PC-3 (cell line): ENCODE measurements at regions not wholly inside any gene's neighbourhood (a gene's known extent, or its start where the extent isn't known, plus 50 kb on each side); places are given as distances from the start of the nearest gene placed in this dataset.

ENCODE experiments used
- ATAC-seq: fragments of 200-7000 bp; cut with Tn5 transposase; 2 replicates; pipeline ENCODE4 v1.9.1; 2020; ENCODE audit warnings: mild to moderate bottlenecking, moderate library complexity
- BruUV-seq: library from RNA; stranded (reverse); fragments of 400-500 nt; replicated peaks from 2 replicates; lab custom pipeline; 2021; lab: Mats Ljungman, UMichigan
- CTCF ChIA-PET: fragments of 300-600 bp; sonication (Branson Sonifier 250); formaldehyde crosslinking; loops from one replicate; lab custom pipeline; 2022; ENCODE audit warnings: antibody characterized with exemption; lab: Charles Lee
- POLR2A ChIA-PET: fragments of 300-600 bp; sonication (Branson Sonifier 250); formaldehyde crosslinking; loops from one replicate; lab custom pipeline; 2022; ENCODE audit warnings: antibody characterized with exemption; ENCODE audit not compliant: unreplicated experiment; lab: Charles Lee
- DNase-seq: peaks from one replicate; pipeline ENCODE4 v3.0.0-alpha.2; 2015
- H2AFZ ChIP-seq: fragments of 300-600 bp; sonication (generic); 2 replicates; pipeline ENCODE4 v1.6.0; 2016; ENCODE audit warnings: antibody characterized with exemption, low read length
- H3F3A ChIP-seq: fragments of 300-600 bp; sonication (generic); one replicate; pipeline ENCODE4 v1.6.0; 2017; ENCODE audit warnings: antibody characterized with exemption, low read length, control low read depth, mild to moderate bottlenecking; ENCODE audit not compliant: unreplicated experiment
- H3K27ac ChIP-seq: fragments of 300-600 bp; sonication (generic); 2 replicates; pipeline ENCODE4 v1.5.1; 2016; ENCODE audit warnings: mild to moderate bottlenecking, low read length
- H3K27me3 ChIP-seq: fragments of 300-600 bp; sonication (generic); 2 replicates; pipeline ENCODE4 v1.6.1; 2016; ENCODE audit warnings: low read length, mixed read lengths
- H3K36me3 ChIP-seq: fragments of 300-600 bp; sonication (generic); 2 replicates; pipeline ENCODE4 v1.6.1; 2016; ENCODE audit warnings: low read depth, mixed run types, low read length, mixed read lengths
- H3K4me1 ChIP-seq: fragments of 300-600 bp; sonication (generic); 2 replicates; pipeline ENCODE4 v1.5.1; 2016; ENCODE audit warnings: low read length; ENCODE audit not compliant: insufficient read depth
- H3K4me2 ChIP-seq: fragments of 300-600 bp; sonication (generic); 2 replicates; pipeline ENCODE4 v1.6.0; 2016; ENCODE audit warnings: low read length
- H3K4me3 ChIP-seq: fragments of 300-600 bp; sonication (generic); 2 replicates; pipeline ENCODE4 v1.5.1; 2016; ENCODE audit warnings: mild to moderate bottlenecking, low read length, mixed read lengths
- H3K79me2 ChIP-seq: fragments of 300-600 bp; sonication (generic); 2 replicates; pipeline ENCODE4 v1.6.1; 2017; ENCODE audit warnings: low read length, mixed read lengths
- H3K9ac ChIP-seq: fragments of 300-600 bp; sonication (generic); 2 replicates; pipeline ENCODE4 v1.6.0; 2016; ENCODE audit warnings: mild to moderate bottlenecking, low read length
- H3K9me2 ChIP-seq: fragments of 300-600 bp; sonication (generic); replicated peaks from 2 replicates; pipeline ENCODE4 v1.6.1; 2016; ENCODE audit warnings: mixed run types, low read length, mixed read lengths
- H3K9me3 ChIP-seq: fragments of 300-600 bp; sonication (generic); 2 replicates; pipeline ENCODE4 v1.6.1; 2016; ENCODE audit warnings: low read length, mixed read lengths
- H4K20me1 ChIP-seq: fragments of 300-600 bp; sonication (generic); 2 replicates; pipeline ENCODE4 v1.6.1; 2016; ENCODE audit warnings: low read length, mixed read lengths
- CTCF ChIP-seq: fragments of 300-600 bp; sonication (generic); conservative IDR thresholded peaks from 2 replicates; pipeline ENCODE4 v1.5.1; 2017; ENCODE audit warnings: antibody characterized with exemption, low read depth, mild to moderate bottlenecking, low read length
- EZH2 ChIP-seq: fragments of 300-600 bp; sonication (generic); IDR thresholded peaks from one replicate; pipeline ENCODE4 v1.6.1; 2017; ENCODE audit warnings: antibody characterized with exemption, mild to moderate bottlenecking, low read length; ENCODE audit not compliant: unreplicated experiment
- EZH2phosphoT487 ChIP-seq: fragments of 300-600 bp; sonication (generic); IDR thresholded peaks from 2 replicates; pipeline ENCODE4 v1.6.1; 2018; ENCODE audit warnings: mild to moderate bottlenecking, antibody characterized with exemption, low read length, borderline replicate concordance
- intact Hi-C: fragments of 100-400 bp; cut with micrococcal nuclease; formaldehyde crosslinking; loops from 2 replicates; pipeline ENCODE4 v1.9.0; 2023

- BruUV-seq: no TSS peak
- no peak overlapping the region for H3K4me2 ChIP-seq
- no peaks in the 10 kb centered on the region for H3F3A ChIP-seq
- no peak for DNase-seq
- POLR2A ChIA-PET: no interaction called here
- no peak overlapping the region for H3K4me3 ChIP-seq
- no peaks in the 10 kb centered on the region for H3K79me2 ChIP-seq
- no peak for TF ChIP-seq CTCF
- no peak for TF ChIP-seq EZH2
- no peak for TF ChIP-seq EZH2phosphoT487
- H3K9me3 ChIP-seq: 0 out of 2 replicates have a peak, but pooled peaks cover 11% of the 10 kb centered on the region
- H3K27ac ChIP-seq: no peak overlapping the region
- no peaks in the 10 kb centered on the region for H4K20me1 ChIP-seq
- no peaks in the 10 kb centered on the region for H3K4me1 ChIP-seq
- no peak for ATAC-seq
- H3K9ac ChIP-seq: no peak overlapping the region
- intact Hi-C loops: no loop called here
- no peaks in the 10 kb centered on the region for H3K36me3 ChIP-seq
- no peaks in the 10 kb centered on the region for H3K27me3 ChIP-seq
- CTCF ChIA-PET: no interaction called here
- H2AFZ ChIP-seq: no peak overlapping the region
- H3K9me2 ChIP-seq: no peaks in the 10 kb centered on the region
These were observed 487.1 kb upstream of the LRRTM4 start for GRCh38 chr2:78009289-78009688.

- no peak overlapping the region for H3K4me2 ChIP-seq
- H3K9me2 ChIP-seq: no peaks in the 10 kb centered on the region
- H3K4me1 ChIP-seq: no peaks in the 10 kb centered on the region
- no peak for TF ChIP-seq CTCF
- no peak for TF ChIP-seq EZH2phosphoT487
- TF ChIP-seq EZH2: no peak
- ATAC-seq (no peak), DNase-seq (no peak)
- CTCF ChIA-PET: no interaction called here
- H3K9me3 ChIP-seq: 0 out of 2 replicates have a peak, but pooled peaks cover 6% of the 10 kb centered on the region
- no peaks in the 10 kb centered on the region for H3K79me2 ChIP-seq
- no peaks in the 10 kb centered on the region for H4K20me1 ChIP-seq
- BruUV-seq: no TSS peak
- H3F3A ChIP-seq: no peaks in the 10 kb centered on the region
- POLR2A ChIA-PET: no interaction called here
- no peaks in the 10 kb centered on the region for H3K27me3 ChIP-seq
- no peak overlapping the region for H2AFZ ChIP-seq
- no peak overlapping the region for H3K9ac ChIP-seq
- no peaks in the 10 kb centered on the region for H3K36me3 ChIP-seq
- H3K4me3 ChIP-seq: no peak overlapping the region
- H3K27ac ChIP-seq: no peak overlapping the region
- intact Hi-C loops: no loop called here
These were observed 489.1 kb upstream of the LRRTM4 start for GRCh38 chr2:78011251-78011650.

- no peak for ATAC-seq
- no peak for TF ChIP-seq CTCF
- no peak for TF ChIP-seq EZH2
- no peak for TF ChIP-seq EZH2phosphoT487
- POLR2A ChIA-PET: no interaction called here
- peaks cover 9% of the 10 kb centered on the region for H3K9me3 ChIP-seq
- H3K27ac ChIP-seq: no peak overlapping the region
- H2AFZ ChIP-seq: no peak overlapping the region
- CTCF ChIA-PET: no interaction called here
- H3K4me3 ChIP-seq: no peak overlapping the region
- H3F3A ChIP-seq: no peaks in the 10 kb centered on the region
- no peaks in the 10 kb centered on the region for H4K20me1 ChIP-seq
- DNase-seq: no peak
- no peak overlapping the region for H3K9ac ChIP-seq
- H3K27me3 ChIP-seq: no peaks in the 10 kb centered on the region
- no peaks in the 10 kb centered on the region for H3K36me3 ChIP-seq
- no peaks in the 10 kb centered on the region for H3K4me1 ChIP-seq
- no peaks in the 10 kb centered on the region for H3K79me2 ChIP-seq
- H3K4me2 ChIP-seq: no peak overlapping the region
- H3K9me2 ChIP-seq: no peaks in the 10 kb centered on the region
- intact Hi-C loops: no loop called here
- BruUV-seq: no TSS peak
These were observed 498.3 kb upstream of the LRRTM4 start for GRCh38 chr2:78020491-78020890.
